HG03558 (cell line): ENCODE measurements at regions not wholly inside any gene's neighbourhood (a gene's known extent, or its start where the extent isn't known, plus 50 kb on each side); places are given as distances from the start of the nearest gene placed in this dataset.

ENCODE experiments used
- ATAC-seq: cut with Tn5 transposase; IDR thresholded peaks from one replicate; pipeline ENCODE4 v1.9.1; 2021; ENCODE audit warnings: moderate number of reproducible peaks; ENCODE audit not compliant: unreplicated experiment; ENCODE audit errors: extremely low read depth

DNA sequence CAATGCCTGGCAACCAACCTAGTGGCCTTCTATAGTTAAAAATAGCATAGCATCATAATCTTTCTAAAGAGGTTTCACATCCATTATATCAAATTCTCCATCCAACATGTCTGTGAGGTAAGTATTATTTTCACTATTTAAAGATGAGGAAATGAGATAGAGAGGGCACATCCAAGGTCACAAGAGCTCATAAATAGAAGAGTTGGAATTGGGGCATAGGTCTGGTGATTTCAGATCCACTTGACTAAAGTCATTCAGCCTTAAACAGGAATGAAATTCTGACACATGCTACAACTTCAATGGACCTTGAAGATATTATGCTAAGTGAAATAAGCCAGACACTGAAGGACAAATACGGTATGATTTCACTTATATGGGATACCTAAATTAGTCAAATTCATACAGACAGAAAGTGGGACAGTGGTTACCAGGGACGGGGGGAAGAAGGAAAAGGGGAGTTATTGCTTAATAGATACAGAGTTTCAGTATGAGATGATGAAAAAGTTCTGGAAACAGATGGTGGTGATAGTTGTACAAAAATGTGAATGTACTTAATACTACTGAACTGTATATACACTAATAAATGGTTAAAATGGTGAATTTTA, 259.6 kb upstream of the NR4A3 start:
- no peak for ATAC-seq

DNA sequence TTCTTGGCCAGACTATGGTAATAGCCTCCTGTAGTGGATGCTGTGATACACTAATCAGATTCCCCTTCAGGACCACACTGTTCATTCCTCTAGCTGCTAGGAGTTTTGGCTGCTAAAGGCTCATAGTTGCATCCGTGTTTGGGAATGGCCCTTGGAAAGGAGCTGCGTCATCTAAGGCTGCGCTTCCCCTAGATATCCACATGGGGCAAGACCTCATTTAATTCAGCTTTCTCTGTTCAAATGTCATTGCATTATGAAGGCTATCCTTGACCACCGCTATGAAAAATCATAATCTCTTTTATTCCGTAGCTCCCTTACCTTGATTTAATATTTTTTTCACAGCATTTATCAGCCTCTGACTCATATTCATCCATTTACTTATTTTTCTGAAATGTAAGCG, 258.3 kb upstream of the NR4A3 start:
- ATAC-seq = no peak

GRCh38 chr9:99565203-99565602, 256.5 kb upstream of the NR4A3 start:
- no peak for ATAC-seq

DNA sequence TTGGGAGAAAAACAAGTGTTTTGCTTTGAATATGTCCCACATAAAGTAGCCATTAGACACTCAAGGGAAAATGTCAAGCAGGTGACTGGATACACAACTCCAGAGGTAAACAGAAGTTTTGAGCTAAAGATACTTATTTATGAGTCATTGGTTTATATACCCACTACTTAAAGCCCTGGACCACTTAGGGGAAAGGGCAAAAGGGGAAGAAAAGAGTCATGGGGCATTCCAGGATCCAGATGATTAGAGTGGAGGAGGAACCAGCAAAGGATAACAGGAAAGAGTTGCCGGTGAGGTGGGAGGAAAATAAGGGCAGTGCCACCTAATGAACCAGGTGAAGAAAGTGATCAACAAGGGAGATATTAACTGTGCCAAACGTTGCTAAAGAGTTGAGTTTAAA, 254.2 kb upstream of the NR4A3 start:
- no peak for ATAC-seq

GRCh38 chr9:99569840-99570239, 251.8 kb upstream of the NR4A3 start:
- ATAC-seq = no peak

DNA sequence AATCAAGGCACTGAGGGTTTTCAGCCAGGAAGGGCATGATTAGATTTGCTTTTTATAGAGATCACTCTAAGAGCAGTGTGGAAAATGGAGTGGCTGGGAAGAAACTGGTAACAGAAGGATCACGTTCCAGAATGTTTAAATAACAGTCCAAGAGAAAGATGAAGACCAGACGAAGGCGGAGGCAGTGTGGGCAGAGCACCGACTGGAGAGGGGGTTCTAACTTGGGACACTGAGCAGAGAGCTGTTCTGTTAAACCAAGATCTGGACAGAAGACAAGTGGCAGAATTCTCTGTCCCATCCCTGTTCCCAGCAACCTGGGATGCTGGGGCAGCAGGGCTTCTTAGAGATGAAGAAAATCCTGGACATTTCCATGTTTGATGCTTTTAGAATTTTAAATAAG, 249.1 kb upstream of the NR4A3 start:
- ATAC-seq = no peak

DNA sequence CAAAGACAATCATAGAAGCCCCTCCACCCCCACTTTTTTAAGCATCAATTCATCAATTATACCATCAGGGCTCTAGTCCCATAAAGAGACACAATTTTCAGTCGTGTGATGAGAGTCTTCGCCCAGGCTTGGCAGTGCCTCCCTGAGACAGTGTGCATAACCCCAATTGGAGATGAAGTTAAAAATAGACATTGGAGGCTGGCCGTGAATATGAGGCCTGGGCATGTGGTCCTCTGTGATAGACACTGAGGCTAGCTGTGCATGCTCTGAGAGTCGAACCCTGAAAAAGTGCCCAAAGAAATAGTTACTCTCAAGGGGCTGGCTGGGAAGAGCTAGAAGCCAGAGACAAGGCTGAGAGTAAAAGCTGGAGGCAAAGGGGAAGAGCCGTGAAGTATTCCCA, 248.6 kb upstream of the NR4A3 start:
- no peak for ATAC-seq

GRCh38 chr9:99573886-99574285, 247.8 kb upstream of the NR4A3 start:
- no peak for ATAC-seq

- no peak for ATAC-seq
These were observed 245.7 kb upstream of the NR4A3 start for GRCh38 chr9:99576002-99576401.

DNA sequence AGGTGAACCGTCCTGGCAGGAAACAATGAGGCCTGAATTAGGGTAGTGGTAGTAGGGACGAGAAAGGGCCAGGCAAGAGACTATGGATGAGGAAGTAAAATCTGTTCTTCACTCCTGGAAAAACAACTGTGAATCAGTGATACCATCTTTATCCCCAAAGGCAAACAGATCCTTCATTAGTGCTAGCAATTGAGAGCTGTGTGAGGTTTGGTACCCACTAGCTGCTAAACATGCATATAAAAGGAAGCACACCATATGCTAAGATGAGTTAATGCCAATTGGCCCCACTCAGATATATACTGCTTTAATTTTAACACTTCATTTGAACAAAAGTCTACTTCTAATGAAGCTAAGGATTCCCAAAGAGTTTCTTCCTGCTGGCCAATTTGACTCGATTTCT, 244.8 kb upstream of the NR4A3 start:
- no peak for ATAC-seq

- no peak for ATAC-seq
These were observed 244.3 kb upstream of the NR4A3 start for GRCh38 chr9:99577351-99577750.

DNA sequence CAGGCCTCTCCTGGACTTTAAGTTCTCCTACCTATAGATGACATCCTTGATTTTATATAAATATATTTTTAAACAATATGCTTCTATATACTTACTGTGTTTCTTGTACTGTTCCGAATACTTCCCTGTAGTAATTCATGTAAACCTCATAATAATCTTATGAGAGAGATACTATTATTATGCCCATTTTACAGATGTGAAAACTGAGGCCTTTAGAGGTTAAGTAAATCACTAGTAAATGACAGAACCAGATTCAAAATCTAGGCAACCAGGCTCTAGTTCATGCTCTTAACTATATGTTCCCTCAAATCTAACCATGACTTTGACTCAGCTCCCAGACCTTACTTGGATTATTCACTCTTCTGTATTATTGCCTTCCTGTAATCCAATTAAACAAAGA, 243.0 kb upstream of the NR4A3 start:
- ATAC-seq = no peak

- no peak for ATAC-seq
These were observed 241.7 kb upstream of the NR4A3 start for GRCh38 chr9:99579964-99580363.

DNA sequence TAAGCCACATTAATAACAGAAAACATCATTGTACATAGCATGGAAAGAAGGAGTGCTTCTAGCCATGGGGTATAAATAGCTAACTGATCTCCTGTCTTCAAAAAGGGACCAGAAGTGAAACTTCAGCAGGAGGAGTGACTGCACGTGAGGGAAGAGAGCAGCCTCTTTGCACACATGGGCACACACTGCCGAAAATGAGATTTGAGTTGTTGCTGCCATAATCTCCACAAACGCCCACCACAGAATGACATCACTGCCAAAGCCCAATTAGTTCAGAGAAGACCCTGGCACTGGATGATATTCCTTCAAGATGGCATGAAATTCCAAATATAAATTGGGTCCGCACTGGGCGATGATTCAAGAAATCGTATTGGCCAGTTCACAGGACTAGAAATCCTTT, 238.9 kb upstream of the NR4A3 start:
- ATAC-seq = no peak

DNA sequence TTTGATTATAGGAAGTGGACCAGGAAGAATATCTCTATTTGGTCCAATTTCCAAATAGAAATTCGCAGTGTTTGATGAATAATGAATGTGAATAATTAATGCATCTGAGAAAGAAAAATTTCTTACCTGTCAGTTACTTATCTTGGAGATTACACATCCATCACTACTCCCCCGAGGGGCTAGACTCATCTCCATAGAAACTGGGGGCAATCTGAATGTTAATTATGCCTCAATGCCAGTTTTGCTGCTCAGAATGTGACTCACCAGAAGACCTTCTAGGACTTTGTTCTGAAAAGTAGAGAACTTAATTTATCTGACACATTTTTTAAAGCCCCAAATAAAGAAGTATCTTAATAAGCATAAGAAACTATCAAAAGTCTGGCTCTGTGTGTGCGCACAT, 233.4 kb upstream of the NR4A3 start:
- ATAC-seq = no peak

DNA sequence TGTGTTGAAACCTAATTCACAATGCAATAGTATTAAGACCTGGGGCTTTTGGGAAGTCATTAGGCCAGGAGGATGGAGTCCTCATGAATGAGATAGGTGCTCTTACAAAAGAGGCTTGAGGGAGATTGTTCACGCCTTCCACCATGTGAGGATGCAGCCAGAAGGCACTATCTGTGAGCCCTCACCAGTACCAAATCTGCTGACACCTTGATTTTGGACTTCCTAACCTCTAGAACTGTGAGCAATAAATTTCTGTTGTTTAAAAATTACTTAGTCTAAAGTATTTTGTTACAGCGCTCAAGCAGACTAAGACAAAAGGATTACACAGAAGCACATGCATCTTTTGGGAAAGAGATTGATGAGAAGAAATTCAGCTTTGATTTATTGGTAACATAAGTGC, 232.9 kb upstream of the NR4A3 start:
- ATAC-seq = no peak

GRCh38 chr9:99590410-99590809, 231.3 kb upstream of the NR4A3 start:
- ATAC-seq = no peak

- ATAC-seq = no peak
These were observed 230.8 kb upstream of the NR4A3 start for GRCh38 chr9:99590840-99591239.

DNA sequence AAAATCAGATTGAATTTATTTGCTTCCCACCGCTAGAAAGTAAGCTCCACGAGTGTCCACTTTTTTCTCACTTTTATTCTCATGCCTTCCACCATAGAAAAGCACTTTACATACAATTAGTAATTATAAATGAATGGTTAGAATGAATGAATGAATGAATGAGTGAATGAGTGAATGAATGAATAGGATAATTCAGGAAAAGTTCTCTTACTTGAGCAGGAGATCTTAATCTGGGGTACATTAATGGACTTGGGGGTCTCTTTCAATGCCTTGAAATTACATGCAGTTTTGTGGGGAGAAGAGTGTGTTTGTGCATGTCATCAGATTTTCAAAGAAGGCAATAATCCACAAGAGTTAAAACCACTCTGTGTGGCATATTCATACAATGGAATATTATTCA, 229.9 kb upstream of the NR4A3 start:
- no peak for ATAC-seq

- ATAC-seq = no peak
These were observed 228.7 kb upstream of the NR4A3 start for GRCh38 chr9:99592834-99593574.

GRCh38 chr9:99593610-99594009, 228.1 kb upstream of the NR4A3 start:
- ATAC-seq = no peak

- ATAC-seq = no peak
These were observed 227.5 kb upstream of the NR4A3 start for GRCh38 chr9:99594056-99594780.
